Hepatocyte (in vitro differentiated cells): ENCODE measurements at regions not wholly inside any gene's neighbourhood (a gene's known extent, or its start where the extent isn't known, plus 50 kb on each side); places are given as distances from the start of the nearest gene placed in this dataset.

Experiments
- CTCF ChIP-seq: fragments of 200-600 bp; sonication (generic); IDR thresholded peaks from 2 replicates; pipeline ENCODE4 v1.5.1; 2016; ENCODE audit warnings: antibody characterized with exemption, mild to moderate bottlenecking; ENCODE audit not compliant: poor library complexity
- EZH2 ChIP-seq: fragments of 200-600 bp; sonication (generic); IDR thresholded peaks from 2 replicates; pipeline ENCODE4 v1.6.1; 2016; ENCODE audit warnings: antibody characterized with exemption, mild to moderate bottlenecking, borderline replicate concordance
- EZH2phosphoT487 ChIP-seq: fragments of 200-600 bp; sonication (generic); IDR thresholded peaks from one replicate; pipeline ENCODE4 v1.6.1; 2018; ENCODE audit warnings: antibody characterized with exemption, mild to moderate bottlenecking, low read depth, moderate library complexity; ENCODE audit not compliant: unreplicated experiment, severe bottlenecking

- TF ChIP-seq CTCF (no peak), EZH2 (no peak), EZH2phosphoT487 (no peak)
Observed at GRCh38 chrX:147739196-147739595, 172.5 kb upstream of the FMR1 start.
